Astrocyte of the cerebellum (primary cell): ENCODE measurements at regions not wholly inside any gene's neighbourhood (a gene's known extent, or its start where the extent isn't known, plus 50 kb on each side); places are given as distances from the start of the nearest gene placed in this dataset.

Experiments used
- DNase-seq: peaks from one replicate; pipeline ENCODE4 v3.0.0-alpha.2; 2011; ENCODE audit warnings: low read depth
- H3K4me3 ChIP-seq: 2 replicates; pipeline ENCODE4 v1.5.1; 2011; ENCODE audit warnings: mild to moderate bottlenecking, low read depth, low read length, moderate library complexity
- in situ Hi-C: cut with HindIII; loops from 2 replicates; pipeline ENCODE4 v1.10.0; 2017; ENCODE audit warnings: low sequenced_read_pairs
- TF ChIP-seq, protein P1 (sequence below): IDR thresholded peaks from 2 replicates; pipeline ENCODE4 v1.5.1; 2012; ENCODE audit warnings: low read length, low read depth, moderate library complexity, mild to moderate bottlenecking; ENCODE audit errors: missing control alignments

GRCh38 chr6:81831274-81831673, 78.8 kb upstream of the TENT5A start:
- TF ChIP-seq, protein P1, sequence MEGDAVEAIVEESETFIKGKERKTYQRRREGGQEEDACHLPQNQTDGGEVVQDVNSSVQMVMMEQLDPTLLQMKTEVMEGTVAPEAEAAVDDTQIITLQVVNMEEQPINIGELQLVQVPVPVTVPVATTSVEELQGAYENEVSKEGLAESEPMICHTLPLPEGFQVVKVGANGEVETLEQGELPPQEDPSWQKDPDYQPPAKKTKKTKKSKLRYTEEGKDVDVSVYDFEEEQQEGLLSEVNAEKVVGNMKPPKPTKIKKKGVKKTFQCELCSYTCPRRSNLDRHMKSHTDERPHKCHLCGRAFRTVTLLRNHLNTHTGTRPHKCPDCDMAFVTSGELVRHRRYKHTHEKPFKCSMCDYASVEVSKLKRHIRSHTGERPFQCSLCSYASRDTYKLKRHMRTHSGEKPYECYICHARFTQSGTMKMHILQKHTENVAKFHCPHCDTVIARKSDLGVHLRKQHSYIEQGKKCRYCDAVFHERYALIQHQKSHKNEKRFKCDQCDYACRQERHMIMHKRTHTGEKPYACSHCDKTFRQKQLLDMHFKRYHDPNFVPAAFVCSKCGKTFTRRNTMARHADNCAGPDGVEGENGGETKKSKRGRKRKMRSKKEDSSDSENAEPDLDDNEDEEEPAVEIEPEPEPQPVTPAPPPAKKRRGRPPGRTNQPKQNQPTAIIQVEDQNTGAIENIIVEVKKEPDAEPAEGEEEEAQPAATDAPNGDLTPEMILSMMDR: no peak
- no peak for DNase-seq
- H3K4me3 ChIP-seq: no peak overlapping the region
- in situ Hi-C loops: no loop called here

DNA sequence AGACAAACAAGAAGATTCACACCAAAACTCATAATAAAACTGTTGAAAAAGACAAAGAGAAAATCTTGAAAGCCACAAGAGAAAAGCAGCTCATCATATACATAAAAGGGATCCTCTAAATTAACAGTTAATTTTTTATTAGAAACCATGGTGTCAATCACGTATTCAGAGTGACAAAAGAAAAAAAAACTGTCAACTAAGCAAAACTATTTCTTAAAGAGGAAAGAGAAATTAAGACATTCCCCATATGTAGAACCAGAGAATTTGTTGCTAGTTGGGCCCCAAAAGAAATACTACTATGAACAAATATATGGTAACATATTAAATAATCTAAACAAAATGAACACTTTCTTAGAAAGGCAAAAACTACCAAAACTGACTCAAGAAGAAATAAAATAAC, 74.3 kb upstream of the TENT5A start:
- TF ChIP-seq, protein P1: no peak
- in situ Hi-C loops: no loop called here
- no peak overlapping the region for H3K4me3 ChIP-seq
- DNase-seq: no peak

DNA sequence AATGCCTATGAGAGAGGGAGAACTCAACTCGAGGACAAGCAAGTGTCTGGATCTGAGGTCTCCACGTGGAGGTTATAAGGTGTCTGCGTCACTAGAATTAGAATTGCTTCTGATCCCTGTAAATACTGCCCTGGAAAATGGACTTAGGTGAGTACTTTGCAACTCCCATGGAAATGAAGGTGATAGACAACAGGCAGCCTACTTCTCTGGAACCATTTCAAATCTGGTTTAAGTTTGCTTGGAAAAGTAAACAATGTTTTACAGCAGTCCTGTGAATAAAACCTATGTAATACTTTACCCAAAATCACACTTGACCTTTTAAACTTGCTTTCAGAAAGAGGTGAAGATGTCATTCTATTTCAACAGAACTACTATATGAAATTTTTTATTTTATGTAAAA, 70.1 kb upstream of the TENT5A start:
- TF ChIP-seq, protein P1: no peak
- H3K4me3 ChIP-seq: no peak overlapping the region
- DNase-seq: no peak
- in situ Hi-C loops: no loop called here

GRCh38 chr6:81821449-81821848, 69.0 kb upstream of the TENT5A start:
- no peak overlapping the region for H3K4me3 ChIP-seq
- DNase-seq: no peak
- in situ Hi-C loops: no loop called here
- TF ChIP-seq, protein P1: no peak

GRCh38 chr6:81820980-81821379, 68.5 kb upstream of the TENT5A start:
- TF ChIP-seq, protein P1: no peak
- peak; percentile 19 for DNase-seq
- in situ Hi-C loops: no loop called here
- H3K4me3 ChIP-seq: no peak overlapping the region

- in situ Hi-C loops: no loop called here
Measured at GRCh38 chr6:81820422-81820821, 67.9 kb upstream of the TENT5A start.

More at GRCh38 chr6:81820422-81820821, 67.9 kb upstream of the TENT5A start:
- no peak for DNase-seq
- H3K4me3 ChIP-seq: no peak overlapping the region
- TF ChIP-seq, protein P1: no peak
